T-helper 2 cell treated with Interferon-gamma antibody and Interleukin-4, amounts not matched to agents 5 μg/mL and 100 μg/mL, for 36 hours (primary cell): ENCODE measurements at regions not wholly inside any gene's neighbourhood (a gene's known extent, or its start where the extent isn't known, plus 50 kb on each side); places are given as distances from the start of the nearest gene placed in this dataset.

Experiments
- DNase-seq: peaks from one replicate; pipeline ENCODE4 v3.0.0; 2021; ENCODE audit warnings: low spot score
- H3K27ac Mint-ChIP-seq: one replicate; pipeline ENCODE4 v1.8.0; 2021; ENCODE audit warnings: mild to moderate bottlenecking, mixed read lengths
- H3K27me3 Mint-ChIP-seq: one replicate; pipeline ENCODE4 v1.8.0; 2021; ENCODE audit warnings: low read depth, mixed read lengths
- H3K36me3 Mint-ChIP-seq: one replicate; pipeline ENCODE4 v1.8.0; 2021; ENCODE audit warnings: low read depth, mixed read lengths
- H3K4me1 Mint-ChIP-seq: one replicate; pipeline ENCODE4 v1.8.0; 2021; ENCODE audit warnings: low read depth, mixed read lengths
- H3K4me3 Mint-ChIP-seq: one replicate; pipeline ENCODE4 v1.8.0; 2022; ENCODE audit warnings: mild to moderate bottlenecking, moderate library complexity, mixed read lengths
- H3K9me3 Mint-ChIP-seq: one replicate; pipeline ENCODE4 v1.8.0; 2021; ENCODE audit warnings: mixed read lengths

GRCh38 chr7:114104035-114104434 lies 185.2 kb upstream of the PPP1R3A start:
- H3K27me3 Mint-ChIP-seq, result peaks cover 2% of the 10 kb centered on the region
- no peaks in the 10 kb centered on the region for H3K36me3 Mint-ChIP-seq
- DNase-seq, result no peak
- no peak overlapping the region for H3K4me3 Mint-ChIP-seq
- H3K27ac Mint-ChIP-seq, result no peak overlapping the region
- H3K9me3 Mint-ChIP-seq, result no peaks in the 10 kb centered on the region
- H3K4me1 Mint-ChIP-seq, result no peaks in the 10 kb centered on the region

- H3K36me3 Mint-ChIP-seq, result no peaks in the 10 kb centered on the region
- H3K27ac Mint-ChIP-seq, result no peak overlapping the region
- H3K9me3 Mint-ChIP-seq, result no peaks in the 10 kb centered on the region
- no peak for DNase-seq
- peaks cover 2% of the 10 kb centered on the region for H3K27me3 Mint-ChIP-seq
- no peak overlapping the region for H3K4me3 Mint-ChIP-seq
- H3K4me1 Mint-ChIP-seq, result no peaks in the 10 kb centered on the region
Measured at GRCh38 chr7:114102996-114103395, 184.2 kb upstream of the PPP1R3A start.

GRCh38 chr7:114102131-114102530 lies 183.3 kb upstream of the PPP1R3A start:
- Mint-ChIP-seq H3K36me3 (no peaks in the 10 kb centered on the region), H3K4me1 (no peaks in the 10 kb centered on the region), H3K9me3 (no peaks in the 10 kb centered on the region), H3K4me3 (no peak overlapping the region), H3K27ac (no peak overlapping the region), H3K27me3 (peaks cover 2% of the 10 kb centered on the region)
- no peak for DNase-seq

DNA sequence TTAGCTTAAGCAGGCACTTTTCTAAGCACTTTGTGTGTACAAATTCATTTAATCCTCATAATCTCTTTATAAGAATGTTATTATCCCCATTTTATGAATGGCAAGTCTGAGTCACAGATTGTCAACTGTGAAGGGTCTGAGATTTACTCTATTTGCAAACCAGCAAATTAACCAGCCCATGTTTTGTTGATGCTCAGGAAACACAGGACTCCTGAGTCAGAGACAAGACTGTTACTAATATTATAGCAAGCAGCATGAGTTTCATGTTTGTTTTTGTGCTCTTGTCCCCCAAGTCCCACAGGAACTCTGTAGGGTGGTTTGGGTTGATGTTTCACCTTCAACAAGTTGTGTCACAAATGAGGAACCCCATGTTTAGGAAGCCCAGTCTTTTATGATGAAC lies 182.0 kb upstream of the PPP1R3A start:
- Mint-ChIP-seq H3K4me1 (no peaks in the 10 kb centered on the region), H3K9me3 (no peaks in the 10 kb centered on the region), H3K36me3 (no peaks in the 10 kb centered on the region), H3K4me3 (no peak overlapping the region), H3K27me3 (peaks cover 4% of the 10 kb centered on the region), H3K27ac (no peak overlapping the region)
- no peak for DNase-seq

DNA sequence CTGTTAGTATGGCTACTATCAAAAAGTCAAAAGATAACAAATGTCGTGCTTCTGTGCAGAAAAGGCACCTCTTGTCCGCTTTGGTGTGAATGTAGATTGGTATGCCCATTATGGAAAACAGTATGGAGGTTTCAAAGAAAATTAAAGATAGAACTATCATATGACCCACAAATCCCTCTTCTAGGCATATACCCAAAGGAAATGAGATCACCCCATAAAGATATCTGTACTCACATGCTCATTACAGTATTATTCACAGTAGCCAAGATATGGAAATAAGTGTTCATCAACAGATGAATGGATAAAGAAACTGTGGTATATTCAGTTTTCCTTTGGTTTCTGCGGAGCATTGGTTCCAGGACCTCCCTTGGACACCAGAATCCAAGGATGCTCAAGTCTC lies 180.5 kb upstream of the PPP1R3A start:
- H3K36me3 Mint-ChIP-seq, result no peaks in the 10 kb centered on the region
- no peak for DNase-seq
- H3K9me3 Mint-ChIP-seq, result no peaks in the 10 kb centered on the region
- no peak overlapping the region for H3K4me3 Mint-ChIP-seq
- no peaks in the 10 kb centered on the region for H3K4me1 Mint-ChIP-seq
- peaks cover 4% of the 10 kb centered on the region for H3K27me3 Mint-ChIP-seq
- no peak overlapping the region for H3K27ac Mint-ChIP-seq

GRCh38 chr7:114095885-114096284 lies 177.1 kb upstream of the PPP1R3A start:
- Mint-ChIP-seq H3K36me3 (no peaks in the 10 kb centered on the region), H3K4me1 (no peaks in the 10 kb centered on the region), H3K27ac (no peak overlapping the region), H3K4me3 (no peak overlapping the region), H3K9me3 (no peaks in the 10 kb centered on the region), H3K27me3 (peaks cover 18% of the 10 kb centered on the region)
- DNase-seq, result no peak

GRCh38 chr7:114088470-114088940 lies 169.7 kb upstream of the PPP1R3A start:
- Mint-ChIP-seq H3K36me3 (no peaks in the 10 kb centered on the region), H3K27ac (no peak overlapping the region), H3K4me1 (peaks cover 26% of the 10 kb centered on the region), H3K27me3 (peaks cover 70% of the 10 kb centered on the region), H3K4me3 (no peak overlapping the region), H3K9me3 (no peaks in the 10 kb centered on the region)
- DNase-seq, result no peak

- no peaks in the 10 kb centered on the region for H3K36me3 Mint-ChIP-seq
- H3K9me3 Mint-ChIP-seq, result no peaks in the 10 kb centered on the region
- H3K27me3 Mint-ChIP-seq, result peaks cover 74% of the 10 kb centered on the region
- peaks cover 29% of the 10 kb centered on the region for H3K4me1 Mint-ChIP-seq
- no peak for DNase-seq
- no peak overlapping the region for H3K27ac Mint-ChIP-seq
- H3K4me3 Mint-ChIP-seq, result no peak overlapping the region
Measured at GRCh38 chr7:114087653-114088469, 169.1 kb upstream of the PPP1R3A start.

- H3K4me3 Mint-ChIP-seq, result peak overlapping the region; percentile 82
- DNase-seq, result no peak
- no peaks in the 10 kb centered on the region for H3K36me3 Mint-ChIP-seq
- H3K27me3 Mint-ChIP-seq, result peaks cover 78% of the 10 kb centered on the region
- no peak overlapping the region for H3K27ac Mint-ChIP-seq
- H3K4me1 Mint-ChIP-seq, result peaks cover 33% of the 10 kb centered on the region
- no peaks in the 10 kb centered on the region for H3K9me3 Mint-ChIP-seq
Measured at GRCh38 chr7:114086914-114087652, 168.3 kb upstream of the PPP1R3A start.

DNA sequence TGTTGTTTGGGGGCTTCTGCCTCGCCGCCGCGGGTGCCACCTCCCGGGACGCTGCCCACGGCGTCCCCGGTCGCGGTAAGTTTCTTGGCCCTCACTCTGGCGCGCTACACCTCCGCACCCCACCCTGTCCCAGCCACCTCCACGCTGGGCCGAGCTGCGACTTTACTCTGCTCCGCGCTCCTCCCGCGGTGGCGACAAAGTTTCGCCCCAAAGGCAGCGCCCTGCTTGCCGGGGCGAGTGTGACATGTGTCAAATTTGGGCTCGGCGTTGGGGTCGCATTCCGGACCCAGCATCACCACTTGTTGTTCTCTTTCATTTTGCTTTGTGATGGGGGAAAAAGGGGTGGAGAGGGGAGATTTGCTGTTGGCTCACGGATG lies 167.7 kb upstream of the PPP1R3A start:
- Mint-ChIP-seq H3K27ac (no peak overlapping the region), H3K27me3 (peaks cover 79% of the 10 kb centered on the region), H3K4me1 (peaks cover 33% of the 10 kb centered on the region), H3K4me3 (peak overlapping the region; percentile 82), H3K9me3 (no peaks in the 10 kb centered on the region), H3K36me3 (no peaks in the 10 kb centered on the region)
- no peak for DNase-seq

- Mint-ChIP-seq H3K27ac (peak overlapping the region; percentile 74), H3K4me1 (peaks cover 33% of the 10 kb centered on the region), H3K27me3 (peaks cover 83% of the 10 kb centered on the region), H3K9me3 (no peaks in the 10 kb centered on the region), H3K4me3 (peak overlapping the region; percentile 89), H3K36me3 (no peaks in the 10 kb centered on the region)
- no peak for DNase-seq
Measured at GRCh38 chr7:114085592-114086501, 167.0 kb upstream of the PPP1R3A start.

DNA sequence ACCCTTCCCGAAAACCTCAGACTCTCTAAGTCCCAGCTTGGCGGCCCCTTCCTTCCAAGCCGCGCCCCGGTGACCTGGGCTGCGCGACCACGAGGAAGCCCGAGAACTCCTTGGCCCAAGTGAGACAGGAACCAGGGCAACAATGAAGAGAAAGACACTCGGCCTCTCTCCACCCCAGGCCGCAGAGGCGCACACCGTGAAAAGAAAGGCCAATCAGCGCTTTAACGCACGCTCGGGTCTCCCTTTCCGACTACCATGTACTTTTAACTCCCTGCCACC lies 166.4 kb upstream of the PPP1R3A start:
- peaks cover 85% of the 10 kb centered on the region for H3K27me3 Mint-ChIP-seq
- DNase-seq, result no peak
- peaks cover 33% of the 10 kb centered on the region for H3K4me1 Mint-ChIP-seq
- peak overlapping the region; percentile 74 for H3K27ac Mint-ChIP-seq
- H3K4me3 Mint-ChIP-seq, result peak overlapping the region; percentile 89
- no peaks in the 10 kb centered on the region for H3K36me3 Mint-ChIP-seq
- no peaks in the 10 kb centered on the region for H3K9me3 Mint-ChIP-seq

DNA sequence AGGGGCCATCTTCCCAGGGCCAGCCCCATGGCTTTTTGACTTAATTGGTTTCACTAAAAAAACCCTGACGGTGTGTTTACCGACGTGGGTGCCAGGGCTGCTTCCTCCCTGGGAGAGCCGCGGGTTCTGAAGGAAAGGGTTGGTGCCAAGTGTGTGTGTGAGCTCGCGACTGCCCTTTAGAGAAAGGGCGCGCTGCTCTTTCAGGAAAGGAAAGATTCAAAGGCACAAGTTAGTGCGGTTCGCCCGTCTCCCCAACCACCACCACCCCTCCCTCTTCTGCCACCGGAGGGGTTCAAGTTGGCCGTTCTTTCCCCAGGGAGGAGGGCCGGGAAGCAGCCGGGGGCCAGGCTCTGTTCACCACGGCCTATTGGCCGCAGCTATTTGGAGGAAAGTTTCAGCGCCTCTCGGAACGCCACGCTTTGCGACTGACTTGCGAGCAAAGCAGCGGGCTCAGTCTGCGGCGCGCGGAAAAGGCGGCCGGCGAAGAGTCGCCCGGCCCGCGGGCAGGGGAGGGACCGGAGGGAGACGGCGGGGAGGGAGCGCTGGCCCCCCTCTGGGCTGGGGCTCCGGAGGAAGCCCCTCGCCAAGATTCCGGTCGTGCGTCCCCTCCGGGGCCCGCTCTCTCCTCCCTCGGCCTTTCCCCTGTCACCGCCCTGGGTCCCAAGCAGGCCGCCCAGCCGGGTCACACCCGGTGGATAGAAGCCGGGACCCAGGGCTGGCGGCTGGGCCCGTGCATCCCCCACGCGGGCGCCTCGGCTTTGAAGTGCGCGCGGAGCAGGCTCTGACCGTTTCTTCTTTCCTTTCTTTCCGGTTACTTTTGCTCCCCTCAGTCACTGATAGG lies 165.9 kb upstream of the PPP1R3A start:
- H3K9me3 Mint-ChIP-seq, result no peaks in the 10 kb centered on the region
- peaks cover 86% of the 10 kb centered on the region for H3K27me3 Mint-ChIP-seq
- peak overlapping the region; percentile 74 for H3K27ac Mint-ChIP-seq

More for the DNA sequence above, 165.9 kb upstream of the PPP1R3A start:
- DNase-seq, result no peak
- no peaks in the 10 kb centered on the region for H3K36me3 Mint-ChIP-seq
- peak overlapping the region; percentile 89 for H3K4me3 Mint-ChIP-seq
- peaks cover 33% of the 10 kb centered on the region for H3K4me1 Mint-ChIP-seq
